ENCODE measurements at regions not wholly inside any gene's neighbourhood (a gene's known extent, or its start where the extent isn't known, plus 50 kb on each side); places are given as distances from the start of the nearest gene placed in this dataset.

DNA sequence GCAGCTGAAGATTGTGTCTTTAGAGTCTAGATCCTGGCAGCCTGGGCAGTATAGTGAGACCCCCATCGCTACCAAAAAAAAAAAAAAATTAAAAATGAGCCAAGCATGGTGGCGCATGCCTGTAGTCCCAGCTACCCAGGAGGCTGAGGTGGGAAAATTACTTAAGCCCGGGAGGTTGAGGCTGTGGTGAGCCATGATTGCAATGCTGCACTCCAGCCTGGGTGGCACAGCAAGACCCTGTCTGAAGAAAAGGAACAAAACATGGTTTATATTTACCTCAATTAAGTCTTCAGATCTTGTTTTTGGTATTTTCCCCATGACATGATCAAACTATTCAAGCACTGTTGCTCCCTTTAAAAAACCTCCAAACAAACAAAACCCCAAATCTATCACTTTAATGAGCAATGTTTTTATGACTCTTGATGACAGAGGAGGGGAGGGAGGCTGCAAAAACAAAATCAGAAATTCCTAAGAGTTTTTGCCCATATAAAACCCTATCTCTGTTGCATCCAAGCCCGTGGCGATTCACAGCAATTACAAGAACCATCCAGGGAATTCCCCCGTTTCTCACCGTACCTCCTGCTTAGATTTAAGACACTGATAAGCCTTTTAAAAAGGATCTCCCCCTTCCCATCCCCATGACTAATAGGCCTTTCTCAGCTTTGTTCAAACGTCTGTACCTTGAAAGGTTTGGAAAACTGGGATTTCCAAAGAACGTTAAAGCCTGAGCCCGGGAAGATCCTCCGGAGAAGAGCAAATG, 259.9 kb downstream of the BMP7 start:
- Histone ChIP-seq H3K4me3 (ENCODE audit: low read length in 2 of 2) (no peak overlapping the region), H3K4me1 (ENCODE audit: control insufficient read depth, insufficient read depth, low read length) (no peaks in the 10 kb centered on the region), H3K36me3 (ENCODE audit: control insufficient read depth in 2 of 2, insufficient read depth in 2 of 2, low read length in 2 of 2) (no peaks in the 10 kb centered on the region), H3K27ac (ENCODE audit: low read length) (no peak overlapping the region), H3K9ac (ENCODE audit: low read length in 2 of 2) (no peak overlapping the region), H3K9me3 (ENCODE audit: control insufficient read depth in 2 of 2, low read length in 2 of 2) (no peaks in the 10 kb centered on the region), H3K27me3 (ENCODE audit: control insufficient read depth in 1 of 2, insufficient read depth in 2 of 2, low read length in 2 of 2) (peaks cover 3 to 8% of the 10 kb centered on the region in 2 donors)

GRCh38 chr20:57007171-57007540, 259.3 kb downstream of the BMP7 start:
- Histone ChIP-seq H3K4me3 (ENCODE audit: low read length in 2 of 2) (no peak overlapping the region), H3K9me3 (ENCODE audit: control insufficient read depth in 2 of 2, low read length in 2 of 2) (no peaks in the 10 kb centered on the region), H3K27ac (ENCODE audit: low read length) (no peak overlapping the region), H3K9ac (ENCODE audit: low read length in 2 of 2) (no peak overlapping the region), H3K4me1 (ENCODE audit: control insufficient read depth, insufficient read depth, low read length) (no peaks in the 10 kb centered on the region), H3K27me3 (ENCODE audit: control insufficient read depth in 1 of 2, insufficient read depth in 2 of 2, low read length in 2 of 2) (peaks cover 3 to 10% of the 10 kb centered on the region in 2 donors), H3K36me3 (ENCODE audit: control insufficient read depth in 2 of 2, insufficient read depth in 2 of 2, low read length in 2 of 2) (no peaks in the 10 kb centered on the region)

DNA sequence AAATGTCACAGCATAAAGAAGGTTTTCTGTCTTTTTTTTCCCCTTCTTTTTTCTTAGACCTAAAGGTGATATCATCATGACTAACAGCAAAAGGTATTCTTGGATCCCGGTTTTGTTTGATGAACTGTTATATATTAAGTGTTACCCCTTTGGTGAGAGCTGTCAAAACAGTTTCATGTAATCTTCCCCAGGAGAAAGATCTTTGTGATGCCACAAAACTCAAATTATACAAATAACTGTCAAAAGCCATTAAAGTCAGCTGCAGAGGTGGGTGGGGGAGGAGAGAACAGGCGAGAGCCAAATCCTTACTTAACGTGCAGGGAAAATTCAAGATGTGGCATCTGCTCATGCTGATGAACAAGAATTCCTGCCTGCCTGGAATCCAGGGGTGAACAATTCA, 258.2 kb downstream of the BMP7 start:
- Histone ChIP-seq H3K27me3 (ENCODE audit: control insufficient read depth in 1 of 2, insufficient read depth in 2 of 2, low read length in 2 of 2) (peaks cover 3 to 10% of the 10 kb centered on the region in 2 donors), H3K9me3 (ENCODE audit: control insufficient read depth in 2 of 2, low read length in 2 of 2) (no peaks in the 10 kb centered on the region), H3K36me3 (ENCODE audit: control insufficient read depth in 2 of 2, insufficient read depth in 2 of 2, low read length in 2 of 2) (no peaks in the 10 kb centered on the region), H3K4me3 (ENCODE audit: low read length in 2 of 2) (no peak overlapping the region), H3K27ac (ENCODE audit: low read length) (no peak overlapping the region), H3K4me1 (ENCODE audit: control insufficient read depth, insufficient read depth, low read length) (no peaks in the 10 kb centered on the region), H3K9ac (ENCODE audit: low read length in 2 of 2) (no peak overlapping the region)

- H3K36me3 ChIP-seq (ENCODE audit: control insufficient read depth in 2 of 2, insufficient read depth in 2 of 2, low read length in 2 of 2) = no peaks in the 10 kb centered on the region
Measured at GRCh38 chr20:57009355-57009754, 257.1 kb downstream of the BMP7 start.

GRCh38 chr20:57009775-57010174, 256.7 kb downstream of the BMP7 start:
- H3K27me3 ChIP-seq (ENCODE audit: control insufficient read depth in 1 of 2, insufficient read depth in 2 of 2, low read length in 2 of 2) = peaks cover 7 to 15% of the 10 kb centered on the region in 2 donors
- peaks cover 4% of the 10 kb centered on the region for H3K4me1 ChIP-seq (ENCODE audit: control insufficient read depth, insufficient read depth, low read length)
- no peaks in the 10 kb centered on the region for H3K9me3 ChIP-seq (ENCODE audit: control insufficient read depth in 2 of 2, low read length in 2 of 2)
- no peak overlapping the region for H3K27ac ChIP-seq (ENCODE audit: low read length)
- no peaks in the 10 kb centered on the region for H3K36me3 ChIP-seq (ENCODE audit: control insufficient read depth in 2 of 2, insufficient read depth in 2 of 2, low read length in 2 of 2)
- no peak overlapping the region for H3K4me3 ChIP-seq (ENCODE audit: low read length in 2 of 2)
- H3K9ac ChIP-seq (ENCODE audit: low read length in 2 of 2) = no peak overlapping the region

More at GRCh38 chr20:57009355-57009754, 257.1 kb downstream of the BMP7 start:
- Histone ChIP-seq H3K27me3 (ENCODE audit: control insufficient read depth in 1 of 2, insufficient read depth in 2 of 2, low read length in 2 of 2) (peaks cover 7 to 15% of the 10 kb centered on the region in 2 donors), H3K4me1 (ENCODE audit: control insufficient read depth, insufficient read depth, low read length) (peaks cover 4% of the 10 kb centered on the region), H3K9me3 (ENCODE audit: control insufficient read depth in 2 of 2, low read length in 2 of 2) (no peaks in the 10 kb centered on the region), H3K9ac (ENCODE audit: low read length in 2 of 2) (no peak overlapping the region), H3K4me3 (ENCODE audit: low read length in 2 of 2) (no peak overlapping the region), H3K27ac (ENCODE audit: low read length) (no peak overlapping the region)

- no peak overlapping the region for H3K9ac ChIP-seq (ENCODE audit: low read length in 2 of 2)
- H3K4me1 ChIP-seq (ENCODE audit: control insufficient read depth, insufficient read depth, low read length) = peaks cover 4% of the 10 kb centered on the region
- no peaks in the 10 kb centered on the region for H3K36me3 ChIP-seq (ENCODE audit: control insufficient read depth in 2 of 2, insufficient read depth in 2 of 2, low read length in 2 of 2)
- H3K9me3 ChIP-seq (ENCODE audit: control insufficient read depth in 2 of 2, low read length in 2 of 2) = peaks cover 0 to 2% of the 10 kb centered on the region in 2 donors
- peaks cover 7 to 14% of the 10 kb centered on the region in 2 donors for H3K27me3 ChIP-seq (ENCODE audit: control insufficient read depth in 1 of 2, insufficient read depth in 2 of 2, low read length in 2 of 2)
- no peak overlapping the region for H3K27ac ChIP-seq (ENCODE audit: low read length)
- H3K4me3 ChIP-seq (ENCODE audit: low read length in 2 of 2) = no peak overlapping the region
Measured at GRCh38 chr20:57012691-57013090, 253.8 kb downstream of the BMP7 start.

DNA sequence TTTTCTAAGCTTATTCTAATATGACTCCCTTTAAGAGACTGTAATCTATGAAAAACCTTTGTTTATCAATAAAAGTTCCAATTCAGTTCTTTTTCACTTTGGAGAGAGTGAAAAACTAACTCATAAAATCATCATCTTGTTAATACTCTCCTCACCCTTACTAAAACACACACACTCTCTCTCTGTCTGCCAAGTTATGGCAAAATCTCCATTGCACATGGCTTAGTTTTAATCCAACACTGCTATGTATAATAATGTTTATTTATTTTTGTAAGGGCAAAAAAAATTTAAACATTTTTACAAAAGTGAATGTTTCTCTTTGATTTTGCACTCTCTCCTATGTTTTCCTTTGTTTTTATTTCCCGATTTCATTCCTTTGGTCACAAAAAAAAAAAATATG, 253.2 kb downstream of the BMP7 start:
- no peak overlapping the region for H3K9ac ChIP-seq (ENCODE audit: low read length in 2 of 2)
- H3K36me3 ChIP-seq (ENCODE audit: control insufficient read depth in 2 of 2, insufficient read depth in 2 of 2, low read length in 2 of 2) = no peaks in the 10 kb centered on the region
- H3K27me3 ChIP-seq (ENCODE audit: control insufficient read depth in 1 of 2, insufficient read depth in 2 of 2, low read length in 2 of 2) = peaks cover 7 to 14% of the 10 kb centered on the region in 2 donors
- peaks cover 0 to 2% of the 10 kb centered on the region in 2 donors for H3K9me3 ChIP-seq (ENCODE audit: control insufficient read depth in 2 of 2, low read length in 2 of 2)
- H3K27ac ChIP-seq (ENCODE audit: low read length) = no peak overlapping the region
- no peak overlapping the region for H3K4me3 ChIP-seq (ENCODE audit: low read length in 2 of 2)
- peaks cover 4% of the 10 kb centered on the region for H3K4me1 ChIP-seq (ENCODE audit: control insufficient read depth, insufficient read depth, low read length)

DNA sequence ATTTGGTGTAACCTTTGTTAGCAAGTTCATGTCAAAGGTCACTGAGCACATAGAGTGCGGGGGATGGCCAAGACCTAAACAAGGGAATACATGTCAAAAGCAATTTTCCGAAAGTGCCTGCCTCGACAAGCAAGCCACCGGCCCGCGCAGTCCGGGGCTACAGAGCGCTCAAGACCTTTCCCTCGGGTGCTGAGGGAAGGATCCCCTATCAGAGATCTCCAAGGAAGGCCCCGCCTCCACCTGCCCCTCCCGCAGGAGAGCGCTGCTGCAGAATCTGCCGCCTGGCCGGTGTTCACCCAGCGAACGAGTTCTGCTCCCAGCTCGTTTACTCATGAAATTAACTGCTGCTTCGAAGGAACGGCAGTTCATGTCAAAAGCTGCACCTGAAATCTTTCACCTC, 252.7 kb downstream of the BMP7 start:
- H3K27ac ChIP-seq (ENCODE audit: low read length) = no peak overlapping the region
- no peaks in the 10 kb centered on the region for H3K36me3 ChIP-seq (ENCODE audit: control insufficient read depth in 2 of 2, insufficient read depth in 2 of 2, low read length in 2 of 2)
- peaks cover 7 to 14% of the 10 kb centered on the region in 2 donors for H3K27me3 ChIP-seq (ENCODE audit: control insufficient read depth in 1 of 2, insufficient read depth in 2 of 2, low read length in 2 of 2)
- peaks cover 0 to 2% of the 10 kb centered on the region in 2 donors for H3K9me3 ChIP-seq (ENCODE audit: control insufficient read depth in 2 of 2, low read length in 2 of 2)
- peaks cover 4% of the 10 kb centered on the region for H3K4me1 ChIP-seq (ENCODE audit: control insufficient read depth, insufficient read depth, low read length)
- no peak overlapping the region for H3K4me3 ChIP-seq (ENCODE audit: low read length in 2 of 2)
- H3K9ac ChIP-seq (ENCODE audit: low read length in 2 of 2) = no peak overlapping the region

DNA sequence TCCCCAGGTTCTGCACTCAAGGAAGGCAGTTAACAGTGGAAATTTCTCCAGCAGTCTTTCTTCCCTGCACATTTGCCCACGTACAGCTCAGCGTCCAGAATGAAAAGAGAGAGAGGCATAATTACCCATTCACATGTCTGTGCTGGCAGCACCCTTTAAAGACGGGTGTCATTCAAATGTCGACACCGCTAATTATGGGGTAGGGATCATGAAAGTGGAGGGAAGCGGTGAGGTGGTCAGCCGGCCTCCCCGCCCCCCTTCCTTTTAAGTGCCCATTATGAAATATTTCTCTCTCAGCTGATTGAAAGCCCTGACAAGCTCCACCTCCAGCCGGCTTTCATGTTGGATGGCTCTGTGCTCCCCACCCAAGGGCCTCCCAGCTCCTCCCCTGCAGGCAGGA, 246.1 kb downstream of the BMP7 start:
- Histone ChIP-seq H3K27ac (ENCODE audit: low read length) (no peak overlapping the region), H3K27me3 (ENCODE audit: control insufficient read depth in 1 of 2, insufficient read depth in 2 of 2, low read length in 2 of 2) (peaks cover 3 to 14% of the 10 kb centered on the region in 2 donors), H3K4me1 (ENCODE audit: control insufficient read depth, insufficient read depth, low read length) (no peaks in the 10 kb centered on the region), H3K9ac (ENCODE audit: low read length in 2 of 2) (no peak overlapping the region), H3K4me3 (ENCODE audit: low read length in 2 of 2) (no peak overlapping the region), H3K36me3 (ENCODE audit: control insufficient read depth in 2 of 2, insufficient read depth in 2 of 2, low read length in 2 of 2) (no peaks in the 10 kb centered on the region), H3K9me3 (ENCODE audit: control insufficient read depth in 2 of 2, low read length in 2 of 2) (peaks cover 0 to 8% of the 10 kb centered on the region in 2 donors)

GRCh38 chr20:57022306-57022705, 244.1 kb downstream of the BMP7 start:
- H3K27ac ChIP-seq (ENCODE audit: low read length) = no peak overlapping the region
- no peaks in the 10 kb centered on the region for H3K36me3 ChIP-seq (ENCODE audit: control insufficient read depth in 2 of 2, insufficient read depth in 2 of 2, low read length in 2 of 2)
- H3K4me3 ChIP-seq (ENCODE audit: low read length in 2 of 2) = no peak overlapping the region
- peaks cover 3 to 11% of the 10 kb centered on the region in 2 donors for H3K27me3 ChIP-seq (ENCODE audit: control insufficient read depth in 1 of 2, insufficient read depth in 2 of 2, low read length in 2 of 2)
- no peaks in the 10 kb centered on the region for H3K4me1 ChIP-seq (ENCODE audit: control insufficient read depth, insufficient read depth, low read length)
- H3K9ac ChIP-seq (ENCODE audit: low read length in 2 of 2) = no peak overlapping the region
- H3K9me3 ChIP-seq (ENCODE audit: control insufficient read depth in 2 of 2, low read length in 2 of 2) = peaks cover 0 to 8% of the 10 kb centered on the region in 2 donors

DNA sequence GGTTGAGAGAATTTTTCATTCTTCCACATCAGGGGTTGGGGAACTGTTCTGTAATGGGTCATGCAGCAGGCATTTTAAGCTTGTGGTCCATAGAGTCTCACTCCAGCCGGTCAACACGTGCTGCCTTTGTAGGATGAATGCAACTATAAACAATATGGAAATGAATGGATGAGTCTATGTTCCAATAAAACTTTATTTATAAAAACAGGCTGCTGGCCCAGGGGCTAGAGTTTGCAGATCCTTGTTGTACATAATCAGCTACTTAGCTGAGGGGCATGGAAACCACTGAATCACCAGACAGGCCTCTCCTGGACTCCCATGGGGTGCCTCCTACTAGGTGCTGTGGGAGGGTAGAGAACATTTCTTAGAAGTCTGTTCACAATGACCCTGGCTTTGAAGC, 243.4 kb downstream of the BMP7 start:
- Histone ChIP-seq H3K9ac (ENCODE audit: low read length in 2 of 2) (no peak overlapping the region), H3K36me3 (ENCODE audit: control insufficient read depth in 2 of 2, insufficient read depth in 2 of 2, low read length in 2 of 2) (no peaks in the 10 kb centered on the region), H3K9me3 (ENCODE audit: control insufficient read depth in 2 of 2, low read length in 2 of 2) (peaks cover 0 to 8% of the 10 kb centered on the region in 2 donors), H3K4me1 (ENCODE audit: control insufficient read depth, insufficient read depth, low read length) (no peaks in the 10 kb centered on the region), H3K27ac (ENCODE audit: low read length) (no peak overlapping the region), H3K4me3 (ENCODE audit: low read length in 2 of 2) (no peak overlapping the region), H3K27me3 (ENCODE audit: control insufficient read depth in 1 of 2, insufficient read depth in 2 of 2, low read length in 2 of 2) (peaks cover 3 to 11% of the 10 kb centered on the region in 2 donors)
